ENCODE measurements at regions not wholly inside any gene's neighbourhood (a gene's known extent, or its start where the extent isn't known, plus 50 kb on each side); places are given as distances from the start of the nearest gene placed in this dataset.

GRCh38 chr6:126650931-126651330 is 311.0 kb downstream of the CENPW start:
- Mint-ChIP-seq H3K27me3 (ENCODE audit: low read depth) (no peaks in the 10 kb centered on the region), H3K27ac (no peak overlapping the region), H3K4me3 (no peak overlapping the region), H3K4me1 (no peaks in the 10 kb centered on the region), H3K9me3 (peaks cover 28% of the 10 kb centered on the region), H3K36me3 (peaks cover 22% of the 10 kb centered on the region)
- DNase-seq (ENCODE audit: low spot score) (no peak), ATAC-seq (no peak)
- TF ChIP-seq ETV6 (CRISPR knock-in tag; IDR thresholded peaks at IDR 0.05): no peak
- no peak for TF ChIP-seq ZNF532 (CRISPR knock-in tag; IDR thresholded peaks at IDR 0.05; ENCODE audit: borderline replicate concordance)
- no peak for TF ChIP-seq MAX (CRISPR knock-in tag; IDR thresholded peaks at IDR 0.05)
- ChIA-PET CTCF (no interaction called here), POLR2A (no interaction called here)

GRCh38 chr6:126657561-126658175 is 317.8 kb downstream of the CENPW start:
- Mint-ChIP-seq H3K27ac (no peak overlapping the region), H3K4me3 (no peak overlapping the region), H3K4me1 (no peaks in the 10 kb centered on the region), H3K27me3 (ENCODE audit: low read depth) (no peaks in the 10 kb centered on the region), H3K9me3 (peaks cover 31% of the 10 kb centered on the region), H3K36me3 (peaks cover 23% of the 10 kb centered on the region)
- ChIA-PET POLR2A (no interaction called here), CTCF (interaction anchor here (0.5 to 1.3 kb wide), 9 partner anchors 10 to 622 kb away, joined by 3 to 4 read pairs (median 4); partner anchors contain the start of gene CENPW)
- ATAC-seq: peak; percentile 62
- no peak for TF ChIP-seq ZNF423 (CRISPR knock-in tag; IDR thresholded peaks at IDR 0.05)
- TF ChIP-seq, protein P1, sequence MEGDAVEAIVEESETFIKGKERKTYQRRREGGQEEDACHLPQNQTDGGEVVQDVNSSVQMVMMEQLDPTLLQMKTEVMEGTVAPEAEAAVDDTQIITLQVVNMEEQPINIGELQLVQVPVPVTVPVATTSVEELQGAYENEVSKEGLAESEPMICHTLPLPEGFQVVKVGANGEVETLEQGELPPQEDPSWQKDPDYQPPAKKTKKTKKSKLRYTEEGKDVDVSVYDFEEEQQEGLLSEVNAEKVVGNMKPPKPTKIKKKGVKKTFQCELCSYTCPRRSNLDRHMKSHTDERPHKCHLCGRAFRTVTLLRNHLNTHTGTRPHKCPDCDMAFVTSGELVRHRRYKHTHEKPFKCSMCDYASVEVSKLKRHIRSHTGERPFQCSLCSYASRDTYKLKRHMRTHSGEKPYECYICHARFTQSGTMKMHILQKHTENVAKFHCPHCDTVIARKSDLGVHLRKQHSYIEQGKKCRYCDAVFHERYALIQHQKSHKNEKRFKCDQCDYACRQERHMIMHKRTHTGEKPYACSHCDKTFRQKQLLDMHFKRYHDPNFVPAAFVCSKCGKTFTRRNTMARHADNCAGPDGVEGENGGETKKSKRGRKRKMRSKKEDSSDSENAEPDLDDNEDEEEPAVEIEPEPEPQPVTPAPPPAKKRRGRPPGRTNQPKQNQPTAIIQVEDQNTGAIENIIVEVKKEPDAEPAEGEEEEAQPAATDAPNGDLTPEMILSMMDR (IDR thresholded peaks at IDR 0.05): peak; percentile 34; the same call in 1 of the 2 replicates
- DNase-seq (ENCODE audit: low spot score): no peak

GRCh38 chr6:126660376-126660775 is 320.5 kb downstream of the CENPW start:
- no peaks in the 10 kb centered on the region for H3K27me3 Mint-ChIP-seq (ENCODE audit: low read depth)
- no peak for TF ChIP-seq TCF7 (CRISPR knock-in tag; IDR thresholded peaks at IDR 0.05; ENCODE audit: low read depth)
- TF ChIP-seq SMAD4 (CRISPR knock-in tag; IDR thresholded peaks at IDR 0.05): no peak
- no peak for TF ChIP-seq ZNF138 (CRISPR knock-in tag; conservative IDR thresholded peaks at IDR 0.05)
- H3K36me3 Mint-ChIP-seq: peaks cover 7% of the 10 kb centered on the region
- peaks cover 8% of the 10 kb centered on the region for H3K9me3 Mint-ChIP-seq
- no peak overlapping the region for H3K27ac Mint-ChIP-seq
- no peak overlapping the region for H3K4me3 Mint-ChIP-seq
- ATAC-seq (no peak), DNase-seq (ENCODE audit: low spot score) (no peak)
- H3K4me1 Mint-ChIP-seq: no peaks in the 10 kb centered on the region
- POLR2A ChIA-PET: no interaction called here
- CTCF ChIA-PET: no interaction called here

DNA sequence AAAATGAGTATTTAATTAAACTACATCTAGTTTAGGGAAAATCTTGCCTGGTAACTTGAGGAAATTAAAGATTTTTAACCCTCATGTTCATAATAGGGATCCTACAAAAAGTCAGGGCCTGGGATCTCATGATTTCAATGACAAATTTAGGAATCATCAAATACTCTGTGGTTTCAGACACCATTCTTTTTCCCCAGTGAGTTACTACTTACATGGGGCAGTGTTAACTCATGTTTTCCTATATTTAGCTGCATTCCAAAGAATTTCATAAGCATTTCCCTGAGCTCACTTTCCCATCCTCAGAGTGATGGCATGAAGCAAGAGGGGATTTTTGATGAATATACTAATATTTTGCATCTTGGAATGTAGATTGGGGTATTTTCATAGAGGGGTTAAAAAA is 321.7 kb downstream of the CENPW start:
- H3K27me3 Mint-ChIP-seq (ENCODE audit: low read depth): no peaks in the 10 kb centered on the region
- DNase-seq (ENCODE audit: low spot score) (no peak), ATAC-seq (no peak)
- no peaks in the 10 kb centered on the region for H3K9me3 Mint-ChIP-seq
- H3K4me1 Mint-ChIP-seq: no peaks in the 10 kb centered on the region
- no peak overlapping the region for H3K4me3 Mint-ChIP-seq
- no peak overlapping the region for H3K27ac Mint-ChIP-seq
- no peaks in the 10 kb centered on the region for H3K36me3 Mint-ChIP-seq
- CTCF ChIA-PET: no interaction called here
- TF ChIP-seq ZNF317 (CRISPR knock-in tag; IDR thresholded peaks at IDR 0.05; ENCODE audit: borderline replicate concordance, low read depth) (no peak), HMGXB4 (CRISPR knock-in tag; IDR thresholded peaks at IDR 0.05) (no peak), RORB (CRISPR knock-in tag; IDR thresholded peaks at IDR 0.05) (no peak), SMAD3 (CRISPR knock-in tag; IDR thresholded peaks at IDR 0.05; ENCODE audit: borderline replicate concordance) (no peak)
- POLR2A ChIA-PET: no interaction called here

Data from WTC11 (cell line).